Cardiac fibroblast (primary cell): ENCODE measurements at regions not wholly inside any gene's neighbourhood (a gene's known extent, or its start where the extent isn't known, plus 50 kb on each side); places are given as distances from the start of the nearest gene placed in this dataset.

Source experiments
- DNase-seq, 2 donors: peaks; one replicate each; pipeline versions ENCODE4 v3.0.0 to v3.0.0-alpha.2; 2010; ENCODE audit warnings: low read depth in 2 of 2
- H3K4me3 ChIP-seq, 2 donors: replicated peaks in 1 of 2; 1 replicate in 1 of 2; 2 replicates in 1 of 2; pipeline ENCODE4 v1.5.1; 2011; ENCODE audit warnings: low read depth in 2 of 2, low read length in 2 of 2, mild to moderate bottlenecking in 2 of 2, moderate library complexity in 1 of 2
- TF ChIP-seq, protein P1 (sequence below): IDR thresholded peaks from one replicate; pipeline ENCODE4 v1.5.1; 2011; ENCODE audit warnings: low read depth, mild to moderate bottlenecking, low read length, inconsistent platforms

GRCh38 chr2:150866431-150866830 lies 379.0 kb upstream of the RND3 start:
- TF ChIP-seq, protein P1, sequence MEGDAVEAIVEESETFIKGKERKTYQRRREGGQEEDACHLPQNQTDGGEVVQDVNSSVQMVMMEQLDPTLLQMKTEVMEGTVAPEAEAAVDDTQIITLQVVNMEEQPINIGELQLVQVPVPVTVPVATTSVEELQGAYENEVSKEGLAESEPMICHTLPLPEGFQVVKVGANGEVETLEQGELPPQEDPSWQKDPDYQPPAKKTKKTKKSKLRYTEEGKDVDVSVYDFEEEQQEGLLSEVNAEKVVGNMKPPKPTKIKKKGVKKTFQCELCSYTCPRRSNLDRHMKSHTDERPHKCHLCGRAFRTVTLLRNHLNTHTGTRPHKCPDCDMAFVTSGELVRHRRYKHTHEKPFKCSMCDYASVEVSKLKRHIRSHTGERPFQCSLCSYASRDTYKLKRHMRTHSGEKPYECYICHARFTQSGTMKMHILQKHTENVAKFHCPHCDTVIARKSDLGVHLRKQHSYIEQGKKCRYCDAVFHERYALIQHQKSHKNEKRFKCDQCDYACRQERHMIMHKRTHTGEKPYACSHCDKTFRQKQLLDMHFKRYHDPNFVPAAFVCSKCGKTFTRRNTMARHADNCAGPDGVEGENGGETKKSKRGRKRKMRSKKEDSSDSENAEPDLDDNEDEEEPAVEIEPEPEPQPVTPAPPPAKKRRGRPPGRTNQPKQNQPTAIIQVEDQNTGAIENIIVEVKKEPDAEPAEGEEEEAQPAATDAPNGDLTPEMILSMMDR = no peak
- H3K4me3 ChIP-seq = no peak overlapping the region
- peak; percentile 40 to 41 for DNase-seq

DNA sequence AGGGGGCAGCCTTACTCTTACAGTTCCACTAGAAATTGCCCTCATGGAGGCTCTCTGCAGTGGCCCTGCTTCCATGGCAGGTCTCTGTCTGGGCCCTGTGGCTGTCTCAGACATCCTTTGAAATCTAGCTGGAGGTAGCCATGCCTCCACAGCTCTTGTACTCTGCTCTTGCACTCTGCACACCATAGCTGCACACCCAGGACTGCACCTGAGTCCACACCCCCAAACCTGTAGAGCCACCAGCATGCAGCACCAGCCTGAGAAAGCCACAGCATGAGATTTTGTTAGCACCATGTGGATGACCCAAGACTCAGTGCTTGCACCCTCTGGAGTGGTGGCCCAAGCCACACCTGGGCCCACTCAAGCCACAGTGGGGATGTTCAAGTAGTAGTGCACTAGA lies 376.2 kb upstream of the RND3 start:
- no peak overlapping the region for H3K4me3 ChIP-seq
- TF ChIP-seq, protein P1 = no peak
- DNase-seq = no peak

DNA sequence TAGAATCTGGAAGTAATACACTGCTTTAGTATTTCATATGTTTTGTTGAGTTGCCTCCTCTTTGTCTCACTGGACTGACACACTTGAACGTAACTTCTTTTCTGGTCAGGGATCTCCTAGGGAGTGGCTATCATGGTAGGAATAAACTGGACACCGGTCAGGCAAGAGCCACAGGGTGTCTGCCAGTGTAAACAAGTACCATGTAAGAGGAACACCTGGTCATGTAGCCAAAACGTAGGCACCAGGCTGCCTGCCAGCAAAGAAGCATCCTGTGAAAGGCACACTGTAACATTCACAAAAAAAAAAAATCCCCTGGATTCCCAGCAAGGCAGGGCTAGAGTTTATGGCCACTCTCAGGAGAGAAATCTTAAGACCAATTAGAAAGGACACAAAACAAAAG lies 372.8 kb upstream of the RND3 start:
- H3K4me3 ChIP-seq = no peak overlapping the region
- TF ChIP-seq, protein P1 = no peak
- DNase-seq = no peak

DNA sequence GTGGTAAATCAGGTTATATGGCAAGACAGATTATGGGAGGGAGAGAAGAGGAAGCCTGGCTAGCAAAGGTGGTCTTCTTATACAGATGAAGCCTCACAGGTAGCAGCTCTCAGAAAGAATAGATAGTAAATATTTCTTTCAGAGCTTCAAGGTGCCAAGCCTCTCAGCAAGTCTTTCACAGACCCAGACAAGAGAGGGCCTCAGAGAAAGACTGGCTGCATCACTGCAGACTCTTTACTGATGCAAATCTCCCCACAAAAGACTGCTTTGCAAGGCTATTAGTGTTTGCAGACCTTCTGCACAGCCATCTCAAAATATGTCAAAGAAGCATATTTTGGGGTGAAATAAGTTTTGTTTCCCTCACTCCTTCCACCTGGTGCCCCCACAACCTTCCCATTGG lies 372.4 kb upstream of the RND3 start:
- TF ChIP-seq, protein P1 = no peak
- DNase-seq = no peak
- no peak overlapping the region for H3K4me3 ChIP-seq

- no peak overlapping the region for H3K4me3 ChIP-seq
- no peak for DNase-seq
- TF ChIP-seq, protein P1 = no peak
Measured at GRCh38 chr2:150859162-150859561, 371.7 kb upstream of the RND3 start.

GRCh38 chr2:150858382-150858781 lies 370.9 kb upstream of the RND3 start:
- TF ChIP-seq, protein P1 = no peak
- no peak for DNase-seq
- no peak overlapping the region for H3K4me3 ChIP-seq

GRCh38 chr2:150856596-150857281 lies 369.3 kb upstream of the RND3 start:
- no peak overlapping the region for H3K4me3 ChIP-seq

More at GRCh38 chr2:150856596-150857281, 369.3 kb upstream of the RND3 start:
- TF ChIP-seq, protein P1 = no peak
- DNase-seq = no peak
